Neural cell (in vitro differentiated cells): ENCODE measurements at regions not wholly inside any gene's neighbourhood (a gene's known extent, or its start where the extent isn't known, plus 50 kb on each side); places are given as distances from the start of the nearest gene placed in this dataset.

ENCODE experiments used
- H2AFZ ChIP-seq: fragments of 200-600, 300-800 bp; sonication (generic), shearing (Covaris generic); 2 replicates; pipeline ENCODE4 v1.6.0; 2014; ENCODE audit warnings: low read depth, mild to moderate bottlenecking, antibody characterized with exemption, low read length, moderate library complexity
- H3F3A ChIP-seq: fragments of 200-600 bp; shearing (Covaris generic); 2 replicates; pipeline ENCODE4 v1.6.1; 2016; ENCODE audit warnings: mild to moderate bottlenecking, moderate library complexity, mixed read lengths, antibody characterized with exemption, low read length; ENCODE audit not compliant: insufficient read depth, poor library complexity, severe bottlenecking
- H3K27ac ChIP-seq: fragments of 200-600, 300-800 bp; sonication (generic), shearing (Covaris generic); 2 replicates; pipeline ENCODE4 v1.5.1; 2014; ENCODE audit warnings: mild to moderate bottlenecking, low read length, moderate library complexity
- H3K27me3 ChIP-seq: fragments of 300-800, 200-600 bp; sonication (generic), shearing (Covaris generic); 2 replicates; pipeline ENCODE4 v1.6.0; 2014; ENCODE audit warnings: mild to moderate bottlenecking, low read depth, low read length, moderate library complexity; ENCODE audit not compliant: insufficient read depth
- H3K36me3 ChIP-seq: fragments of 300-800, 200-600 bp; sonication (generic), shearing (Covaris generic); 2 replicates; pipeline ENCODE4 v1.5.1; 2014; ENCODE audit warnings: mild to moderate bottlenecking, antibody characterized with exemption, low read length, moderate library complexity; ENCODE audit not compliant: insufficient read depth
- H3K4me2 ChIP-seq: fragments of 300-800, 200-600 bp; sonication (generic), shearing (Covaris generic); 2 replicates; pipeline ENCODE4 v1.6.0; 2014; ENCODE audit warnings: mild to moderate bottlenecking, low read length
- H3K4me3 ChIP-seq: fragments of 300-800, 200-600 bp; sonication (generic), shearing (Covaris generic); 2 replicates; pipeline ENCODE4 v1.5.1; 2014; ENCODE audit warnings: mild to moderate bottlenecking, low read length, moderate library complexity
- H3K79me2 ChIP-seq: fragments of 200-600 bp; shearing (Covaris generic); replicated peaks from 2 replicates; pipeline ENCODE4 v1.6.0; 2014; ENCODE audit warnings: mild to moderate bottlenecking, low read length, moderate library complexity; ENCODE audit not compliant: insufficient read depth
- H3K9ac ChIP-seq: fragments of 300-800, 200-600 bp; sonication (generic), shearing (Covaris generic); 2 replicates; pipeline ENCODE4 v1.6.1; 2016; ENCODE audit warnings: mild to moderate bottlenecking, low read length, mixed read lengths
- H3K9me2 ChIP-seq: fragments of 200-600 bp; shearing (Covaris generic); 2 replicates; pipeline ENCODE4 v1.6.1; 2016; ENCODE audit warnings: mild to moderate bottlenecking, low read length, mixed read lengths; ENCODE audit not compliant: insufficient read depth
- H3K9me3 ChIP-seq: fragments of 200-600, 300-800 bp; sonication (generic), shearing (Covaris generic); 2 replicates; pipeline ENCODE4 v1.6.1; 2016; ENCODE audit warnings: mild to moderate bottlenecking, mixed run types, low read length, moderate library complexity, mixed read lengths
- H4K20me1 ChIP-seq: fragments of 200-600 bp; shearing (Covaris generic); 2 replicates; pipeline ENCODE4 v1.6.1; 2016; ENCODE audit warnings: mild to moderate bottlenecking, mixed run types; ENCODE audit not compliant: insufficient read depth
- EP300 ChIP-seq: fragments of 450-650 bp; conservative IDR thresholded peaks from 2 replicates; pipeline ENCODE4 v1.6.1; 2014; ENCODE audit warnings: antibody characterized with exemption, mild to moderate bottlenecking, moderate library complexity; ENCODE audit not compliant: poor library complexity, severe bottlenecking
- EZH2 ChIP-seq: fragments of 200-600, 300-800 bp; shearing (Covaris generic), sonication (generic); IDR thresholded peaks from 2 replicates; pipeline ENCODE4 v1.6.1; 2014; ENCODE audit warnings: antibody characterized with exemption, low read length, borderline replicate concordance, mild to moderate bottlenecking; ENCODE audit not compliant: insufficient read depth, poor library complexity, severe bottlenecking
- MXI1 ChIP-seq: fragments of 450-650 bp; conservative IDR thresholded peaks from 2 replicates; pipeline ENCODE4 v1.6.1; 2014; ENCODE audit warnings: antibody characterized with exemption, mild to moderate bottlenecking; ENCODE audit not compliant: poor library complexity, severe bottlenecking
- POLR2AphosphoS5 ChIP-seq: IDR thresholded peaks from 2 replicates; pipeline ENCODE4 v1.6.1; 2012
- RAD21 ChIP-seq: fragments of 450-650 bp; conservative IDR thresholded peaks from 2 replicates; pipeline ENCODE4 v1.6.1; 2014; ENCODE audit warnings: antibody characterized with exemption, mild to moderate bottlenecking, moderate library complexity
- SMC3 ChIP-seq: fragments of 450-650 bp; conservative IDR thresholded peaks from 2 replicates; pipeline ENCODE4 v1.6.1; 2014; ENCODE audit warnings: antibody characterized with exemption, mild to moderate bottlenecking, moderate library complexity; ENCODE audit not compliant: poor library complexity
- TAF1 ChIP-seq: IDR thresholded peaks from 2 replicates; pipeline ENCODE4 v1.6.1; 2012; ENCODE audit warnings: low read depth
- TF ChIP-seq, protein P1 (sequence below): fragments of 450-650 bp; IDR thresholded peaks from 2 replicates; pipeline ENCODE4 v1.5.1; 2014; ENCODE audit warnings: antibody characterized with exemption, mild to moderate bottlenecking, moderate library complexity; ENCODE audit not compliant: poor library complexity, severe bottlenecking
- TF ChIP-seq, protein P2 (sequence below): IDR thresholded peaks from 2 replicates; pipeline ENCODE4 v1.6.1; 2012; ENCODE audit warnings: borderline replicate concordance

DNA sequence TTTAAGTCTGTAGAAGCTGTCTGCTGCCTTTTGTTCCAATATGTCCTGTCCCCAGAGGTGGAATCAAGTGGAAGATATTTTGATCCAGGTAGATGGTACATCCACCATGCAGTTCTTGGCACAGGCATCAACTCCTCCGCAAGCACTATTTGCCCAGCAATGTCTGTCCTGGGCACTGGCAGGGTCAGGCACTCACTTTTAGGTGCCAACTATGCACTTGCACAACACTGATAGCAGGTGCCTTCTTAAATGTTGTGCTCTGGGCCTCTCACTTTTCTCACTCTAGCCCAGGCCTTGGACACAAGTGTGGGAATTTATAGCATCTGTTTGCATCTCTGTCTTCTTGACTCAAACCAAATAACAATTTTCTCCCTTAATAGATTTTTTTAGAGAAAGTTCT lies 140.5 kb upstream of the UBE2E2 start:
- no peaks in the 10 kb centered on the region for H3F3A ChIP-seq
- no peaks in the 10 kb centered on the region for H3K9me3 ChIP-seq
- H3K4me2 ChIP-seq: no peak overlapping the region
- H3K27ac ChIP-seq: no peak overlapping the region
- H3K4me3 ChIP-seq: no peak overlapping the region
- no peaks in the 10 kb centered on the region for H4K20me1 ChIP-seq
- H2AFZ ChIP-seq: no peak overlapping the region
- no peak for TF ChIP-seq RAD21
- TF ChIP-seq, protein P1, sequence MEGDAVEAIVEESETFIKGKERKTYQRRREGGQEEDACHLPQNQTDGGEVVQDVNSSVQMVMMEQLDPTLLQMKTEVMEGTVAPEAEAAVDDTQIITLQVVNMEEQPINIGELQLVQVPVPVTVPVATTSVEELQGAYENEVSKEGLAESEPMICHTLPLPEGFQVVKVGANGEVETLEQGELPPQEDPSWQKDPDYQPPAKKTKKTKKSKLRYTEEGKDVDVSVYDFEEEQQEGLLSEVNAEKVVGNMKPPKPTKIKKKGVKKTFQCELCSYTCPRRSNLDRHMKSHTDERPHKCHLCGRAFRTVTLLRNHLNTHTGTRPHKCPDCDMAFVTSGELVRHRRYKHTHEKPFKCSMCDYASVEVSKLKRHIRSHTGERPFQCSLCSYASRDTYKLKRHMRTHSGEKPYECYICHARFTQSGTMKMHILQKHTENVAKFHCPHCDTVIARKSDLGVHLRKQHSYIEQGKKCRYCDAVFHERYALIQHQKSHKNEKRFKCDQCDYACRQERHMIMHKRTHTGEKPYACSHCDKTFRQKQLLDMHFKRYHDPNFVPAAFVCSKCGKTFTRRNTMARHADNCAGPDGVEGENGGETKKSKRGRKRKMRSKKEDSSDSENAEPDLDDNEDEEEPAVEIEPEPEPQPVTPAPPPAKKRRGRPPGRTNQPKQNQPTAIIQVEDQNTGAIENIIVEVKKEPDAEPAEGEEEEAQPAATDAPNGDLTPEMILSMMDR: no peak
- H3K27me3 ChIP-seq: no peaks in the 10 kb centered on the region
- no peaks in the 10 kb centered on the region for H3K9me2 ChIP-seq
- no peak overlapping the region for H3K9ac ChIP-seq
- H3K79me2 ChIP-seq: no peaks in the 10 kb centered on the region
- no peaks in the 10 kb centered on the region for H3K36me3 ChIP-seq

DNA sequence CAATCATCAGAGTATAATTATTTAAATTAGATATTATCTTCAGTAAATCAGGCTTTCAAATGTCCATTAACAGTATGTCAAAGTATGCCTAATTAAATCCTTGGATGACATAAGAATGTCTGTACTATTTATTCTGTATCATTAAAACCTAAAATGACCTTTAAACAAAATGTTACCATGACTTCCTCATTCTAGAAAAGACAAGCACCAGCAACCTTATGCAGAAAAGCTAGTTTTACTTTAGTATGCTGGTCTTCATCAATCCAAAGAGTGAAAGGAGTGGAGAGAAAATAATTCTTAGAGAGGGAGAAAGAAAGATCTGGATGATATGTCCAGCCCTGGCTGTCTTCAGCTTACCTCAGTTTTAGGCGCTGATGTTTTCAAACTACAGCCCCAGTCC lies 140.1 kb upstream of the UBE2E2 start:
- TF ChIP-seq EP300 (no peak), SMC3 (no peak), TAF1 (no peak), EZH2 (no peak), MXI1 (no peak), RAD21 (no peak), POLR2AphosphoS5 (no peak)
- TF ChIP-seq, protein P2, sequence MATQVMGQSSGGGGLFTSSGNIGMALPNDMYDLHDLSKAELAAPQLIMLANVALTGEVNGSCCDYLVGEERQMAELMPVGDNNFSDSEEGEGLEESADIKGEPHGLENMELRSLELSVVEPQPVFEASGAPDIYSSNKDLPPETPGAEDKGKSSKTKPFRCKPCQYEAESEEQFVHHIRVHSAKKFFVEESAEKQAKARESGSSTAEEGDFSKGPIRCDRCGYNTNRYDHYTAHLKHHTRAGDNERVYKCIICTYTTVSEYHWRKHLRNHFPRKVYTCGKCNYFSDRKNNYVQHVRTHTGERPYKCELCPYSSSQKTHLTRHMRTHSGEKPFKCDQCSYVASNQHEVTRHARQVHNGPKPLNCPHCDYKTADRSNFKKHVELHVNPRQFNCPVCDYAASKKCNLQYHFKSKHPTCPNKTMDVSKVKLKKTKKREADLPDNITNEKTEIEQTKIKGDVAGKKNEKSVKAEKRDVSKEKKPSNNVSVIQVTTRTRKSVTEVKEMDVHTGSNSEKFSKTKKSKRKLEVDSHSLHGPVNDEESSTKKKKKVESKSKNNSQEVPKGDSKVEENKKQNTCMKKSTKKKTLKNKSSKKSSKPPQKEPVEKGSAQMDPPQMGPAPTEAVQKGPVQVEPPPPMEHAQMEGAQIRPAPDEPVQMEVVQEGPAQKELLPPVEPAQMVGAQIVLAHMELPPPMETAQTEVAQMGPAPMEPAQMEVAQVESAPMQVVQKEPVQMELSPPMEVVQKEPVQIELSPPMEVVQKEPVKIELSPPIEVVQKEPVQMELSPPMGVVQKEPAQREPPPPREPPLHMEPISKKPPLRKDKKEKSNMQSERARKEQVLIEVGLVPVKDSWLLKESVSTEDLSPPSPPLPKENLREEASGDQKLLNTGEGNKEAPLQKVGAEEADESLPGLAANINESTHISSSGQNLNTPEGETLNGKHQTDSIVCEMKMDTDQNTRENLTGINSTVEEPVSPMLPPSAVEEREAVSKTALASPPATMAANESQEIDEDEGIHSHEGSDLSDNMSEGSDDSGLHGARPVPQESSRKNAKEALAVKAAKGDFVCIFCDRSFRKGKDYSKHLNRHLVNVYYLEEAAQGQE: no peak
- TF ChIP-seq, protein P1: no peak
- no peaks in the 10 kb centered on the region for H3K9me2 ChIP-seq
- H3K27ac ChIP-seq: no peak overlapping the region
- no peaks in the 10 kb centered on the region for H4K20me1 ChIP-seq
- no peak overlapping the region for H3K4me2 ChIP-seq
- no peaks in the 10 kb centered on the region for H3K9me3 ChIP-seq
- H3K79me2 ChIP-seq: no peaks in the 10 kb centered on the region
- H3K36me3 ChIP-seq: no peaks in the 10 kb centered on the region
- no peaks in the 10 kb centered on the region for H3F3A ChIP-seq
- no peaks in the 10 kb centered on the region for H3K27me3 ChIP-seq
- no peak overlapping the region for H2AFZ ChIP-seq
- H3K9ac ChIP-seq: no peak overlapping the region
- H3K4me3 ChIP-seq: no peak overlapping the region
